Hepatocyte (in vitro differentiated cells): ENCODE measurements at regions not wholly inside any gene's neighbourhood (a gene's known extent, or its start where the extent isn't known, plus 50 kb on each side); places are given as distances from the start of the nearest gene placed in this dataset.

ENCODE experiments used
- CTCF ChIP-seq: fragments of 200-600 bp; sonication (generic); IDR thresholded peaks from 2 replicates; pipeline ENCODE4 v1.5.1; 2016; ENCODE audit warnings: antibody characterized with exemption, mild to moderate bottlenecking; ENCODE audit not compliant: poor library complexity
- EZH2phosphoT487 ChIP-seq: fragments of 200-600 bp; sonication (generic); IDR thresholded peaks from one replicate; pipeline ENCODE4 v1.6.1; 2018; ENCODE audit warnings: antibody characterized with exemption, mild to moderate bottlenecking, low read depth, moderate library complexity; ENCODE audit not compliant: unreplicated experiment, severe bottlenecking

DNA sequence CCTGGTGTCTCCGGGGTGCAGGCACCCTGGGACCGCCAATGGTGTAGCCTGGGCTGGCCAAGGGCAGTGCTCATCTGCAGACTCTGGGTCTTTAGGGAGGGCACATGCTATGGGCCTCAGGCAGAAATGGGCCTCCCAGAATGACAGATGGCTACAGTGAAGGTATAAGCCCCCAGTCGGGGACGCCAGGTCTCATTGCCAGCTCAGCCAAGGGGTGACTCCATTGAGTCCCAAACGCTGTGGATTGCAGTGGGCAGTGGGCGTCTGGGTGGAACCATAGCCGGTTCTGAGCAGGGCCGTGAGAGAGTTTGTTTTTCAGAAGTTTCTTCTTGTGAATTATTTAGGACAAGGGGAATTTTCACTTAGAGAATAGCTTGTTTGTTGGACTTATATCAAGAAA lies 516.9 kb downstream of the TBC1D22A start:
- no peak for TF ChIP-seq CTCF
- TF ChIP-seq EZH2phosphoT487 = no peak
